Colonic mucosa (tissue), 4 donors: ENCODE measurements at regions not wholly inside any gene's neighbourhood (a gene's known extent, or its start where the extent isn't known, plus 50 kb on each side); places are given as distances from the start of the nearest gene placed in this dataset.

ENCODE experiments used
- DNase-seq: peaks from one replicate; pipeline ENCODE4 v3.0.0-alpha.2; 2020
- H3K27ac ChIP-seq: fragments of 200-600 bp; one replicate; pipeline ENCODE4 v1.8.0; 2021
- H3K27me3 ChIP-seq: fragments of 200-600 bp; one replicate; pipeline ENCODE4 v1.8.0; 2021
- H3K36me3 ChIP-seq: fragments of 200-600 bp; one replicate; pipeline ENCODE4 v1.8.0; 2021
- H3K4me1 ChIP-seq: fragments of 200-600 bp; one replicate; pipeline ENCODE4 v1.8.0; 2021; ENCODE audit warnings: mild to moderate bottlenecking
- H3K4me3 ChIP-seq: fragments of 200-600 bp; one replicate; pipeline ENCODE4 v1.8.0; 2021
- H3K9ac ChIP-seq, 2 donors: one replicate each; pipeline ENCODE4 v1.7.0; 2013; ENCODE audit warnings: control low read depth in 2 of 2, low read depth in 2 of 2, low read length in 2 of 2
- H3K9me3 ChIP-seq: fragments of 200-600 bp; one replicate; pipeline ENCODE4 v1.8.0; 2021
- CTCF ChIP-seq: fragments of 200-600 bp; IDR thresholded peaks from one replicate; pipeline ENCODE4 v1.8.0; 2022; ENCODE audit warnings: antibody characterized with exemption, mild to moderate bottlenecking
- intact Hi-C: fragments of 100-400 bp; cut with DNase I; formaldehyde crosslinking; loops from one replicate; pipeline ENCODE4 v1.14.1; 2022
- donor health status: healthy.
- donor health status: DM: no; HTN: no; CAD: no.
- donor health status: DM: no; HTN: no; CAD: no.

GRCh38 chr1:59113876-59114457 is 182.9 kb upstream of the FGGY start:
- H3K36me3 ChIP-seq = no peaks in the 10 kb centered on the region
- no peak overlapping the region for H3K9ac ChIP-seq
- no peak for DNase-seq
- no peak for TF ChIP-seq CTCF
- intact Hi-C loops = no loop called here
- H3K9me3 ChIP-seq = no peaks in the 10 kb centered on the region
- no peaks in the 10 kb centered on the region for H3K27me3 ChIP-seq
- no peak overlapping the region for H3K27ac ChIP-seq
- no peak overlapping the region for H3K4me3 ChIP-seq
- H3K4me1 ChIP-seq = no peaks in the 10 kb centered on the region

GRCh38 chr1:59115865-59116264 is 181.0 kb upstream of the FGGY start:
- no peaks in the 10 kb centered on the region for H3K4me1 ChIP-seq
- TF ChIP-seq CTCF = no peak
- no peak overlapping the region for H3K27ac ChIP-seq
- DNase-seq = no peak
- H3K4me3 ChIP-seq = no peak overlapping the region
- H3K27me3 ChIP-seq = no peaks in the 10 kb centered on the region
- no peak overlapping the region for H3K9ac ChIP-seq
- intact Hi-C loops = no loop called here
- no peaks in the 10 kb centered on the region for H3K9me3 ChIP-seq
- H3K36me3 ChIP-seq = no peaks in the 10 kb centered on the region

GRCh38 chr1:59116920-59117542 is 179.9 kb upstream of the FGGY start:
- Histone ChIP-seq H3K27me3 (no peaks in the 10 kb centered on the region), H3K4me1 (no peaks in the 10 kb centered on the region), H3K9me3 (no peaks in the 10 kb centered on the region), H3K4me3 (no peak overlapping the region), H3K27ac (no peak overlapping the region), H3K9ac (no peak overlapping the region), H3K36me3 (no peaks in the 10 kb centered on the region)
- intact Hi-C loops = no loop called here
- no peak for DNase-seq
- no peak for TF ChIP-seq CTCF

GRCh38 chr1:59122527-59122926 is 174.4 kb upstream of the FGGY start:
- H3K27ac ChIP-seq = no peak overlapping the region
- H3K4me1 ChIP-seq = no peaks in the 10 kb centered on the region
- H3K4me3 ChIP-seq = no peak overlapping the region
- H3K9ac ChIP-seq = no peak overlapping the region
- intact Hi-C loops = no loop called here
- no peaks in the 10 kb centered on the region for H3K9me3 ChIP-seq
- no peak for TF ChIP-seq CTCF
- no peak for DNase-seq
- no peaks in the 10 kb centered on the region for H3K36me3 ChIP-seq
- no peaks in the 10 kb centered on the region for H3K27me3 ChIP-seq

- TF ChIP-seq CTCF = no peak
Measured at GRCh38 chr1:59123081-59123681, 173.7 kb upstream of the FGGY start.

More at GRCh38 chr1:59123081-59123681, 173.7 kb upstream of the FGGY start:
- DNase-seq = no peak
- H3K27ac ChIP-seq = no peak overlapping the region
- H3K4me3 ChIP-seq = no peak overlapping the region
- H3K27me3 ChIP-seq = no peaks in the 10 kb centered on the region
- no peaks in the 10 kb centered on the region for H3K4me1 ChIP-seq
- intact Hi-C loops = no loop called here
- no peaks in the 10 kb centered on the region for H3K36me3 ChIP-seq
- no peak overlapping the region for H3K9ac ChIP-seq
- no peaks in the 10 kb centered on the region for H3K9me3 ChIP-seq
